ENCODE measurements at regions not wholly inside any gene's neighbourhood (a gene's known extent, or its start where the extent isn't known, plus 50 kb on each side); places are given as distances from the start of the nearest gene placed in this dataset.
A peak's percentile ranks its signal among the peaks of the same experiment; 100 is the strongest.
"Not testable (repeated sequence)": the region's sequence is repeated elsewhere in the genome, so short reads cannot be mapped to it uniquely, and the experiment has no call there.

DNA sequence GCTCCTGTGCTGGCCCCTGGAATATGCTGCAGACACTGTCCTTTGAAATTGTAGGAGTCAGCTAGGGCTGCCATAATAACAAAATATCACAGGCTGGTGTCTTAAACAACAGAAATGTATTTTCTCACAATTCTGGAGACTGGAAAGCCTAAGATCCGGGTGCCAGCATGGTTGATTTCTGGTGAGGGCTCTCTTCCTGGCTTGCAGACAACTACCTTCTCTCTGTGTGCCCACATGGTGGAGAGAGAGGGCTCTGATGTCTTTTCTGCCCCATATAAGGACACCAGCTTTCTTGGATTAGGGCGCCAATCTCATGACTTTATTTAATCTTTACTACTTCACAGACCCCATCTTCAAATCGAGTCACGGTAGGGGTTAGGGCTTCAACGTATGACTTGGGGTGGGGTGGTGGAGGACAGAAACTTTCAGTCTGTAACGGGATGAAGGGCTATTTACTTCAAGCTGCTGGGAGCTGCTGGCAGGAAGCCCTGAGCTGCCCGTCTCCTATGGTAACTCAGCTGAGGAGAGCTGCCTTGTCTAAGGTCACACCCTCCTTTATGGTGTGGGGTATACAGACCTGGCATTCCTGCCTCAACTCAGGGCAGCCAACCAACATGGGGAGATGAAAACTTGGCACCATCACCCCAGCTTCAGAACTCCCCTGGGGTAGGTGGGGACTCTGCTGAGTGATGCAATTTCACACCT is 142.9 kb upstream of the ZBED5 start:
- DNase-seq, result no peak

DNA sequence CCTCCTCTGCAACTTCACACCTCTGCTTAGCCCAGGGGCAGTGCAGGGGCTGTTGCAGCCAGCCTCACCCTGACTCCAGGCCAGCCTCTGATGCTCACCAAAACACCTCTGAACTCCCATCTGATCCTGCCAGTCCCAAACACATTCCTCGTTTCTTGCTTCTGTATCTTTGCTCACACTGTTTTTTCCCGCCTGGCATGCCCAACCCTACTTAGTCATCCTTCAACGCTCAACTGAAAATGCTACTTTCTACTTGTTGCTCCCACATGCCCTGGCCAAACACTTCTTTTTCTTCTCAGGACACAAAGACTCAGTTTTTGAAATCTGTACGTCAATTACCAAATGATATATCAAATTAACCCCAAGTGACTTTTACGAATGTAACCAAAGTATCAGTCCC is 140.8 kb upstream of the ZBED5 start:
- no peak for DNase-seq

DNA sequence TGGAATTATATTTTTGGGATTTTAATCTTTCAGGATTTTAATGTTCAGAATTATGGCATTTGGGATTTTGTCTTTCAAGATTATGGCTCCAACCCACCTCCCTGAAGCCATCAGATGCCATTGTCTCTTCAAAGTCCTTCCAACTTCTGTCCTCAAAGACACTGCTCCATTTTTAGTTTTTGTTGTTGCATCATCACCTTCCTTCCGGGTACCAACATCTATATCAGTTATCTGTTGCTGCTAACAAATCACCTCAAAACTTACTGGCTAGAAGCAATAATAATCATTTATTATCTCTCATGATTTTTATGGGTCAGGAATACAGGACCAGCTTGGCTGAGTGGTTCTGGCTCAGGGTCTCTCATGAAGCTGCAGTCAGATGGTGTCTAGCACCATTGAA is 138.8 kb upstream of the ZBED5 start:
- no peak for DNase-seq

DNA sequence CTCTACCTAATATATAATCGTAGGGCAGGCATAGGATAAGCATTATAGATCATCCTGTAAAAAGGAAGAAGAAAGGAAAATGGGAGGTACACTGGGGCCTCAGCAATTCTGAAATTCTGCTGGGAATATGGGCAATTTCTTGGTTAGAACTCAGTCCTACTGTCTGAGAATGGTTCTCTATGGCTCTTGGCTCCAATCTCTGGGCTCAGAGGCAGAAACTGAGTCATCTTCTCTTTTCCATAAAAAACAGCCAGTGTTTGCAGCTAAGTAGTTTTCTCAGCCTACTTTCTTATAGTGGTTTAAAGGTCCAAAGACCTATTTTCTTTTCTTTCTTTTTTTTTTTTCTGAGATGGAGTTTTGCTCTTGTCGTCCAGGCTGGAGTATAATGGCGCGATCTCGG is 135.8 kb upstream of the ZBED5 start:
- DNase-seq, result no peak

GRCh38 chr11:10993186-10993585 is 135.3 kb upstream of the ZBED5 start:
- DNase-seq, result no peak

DNA sequence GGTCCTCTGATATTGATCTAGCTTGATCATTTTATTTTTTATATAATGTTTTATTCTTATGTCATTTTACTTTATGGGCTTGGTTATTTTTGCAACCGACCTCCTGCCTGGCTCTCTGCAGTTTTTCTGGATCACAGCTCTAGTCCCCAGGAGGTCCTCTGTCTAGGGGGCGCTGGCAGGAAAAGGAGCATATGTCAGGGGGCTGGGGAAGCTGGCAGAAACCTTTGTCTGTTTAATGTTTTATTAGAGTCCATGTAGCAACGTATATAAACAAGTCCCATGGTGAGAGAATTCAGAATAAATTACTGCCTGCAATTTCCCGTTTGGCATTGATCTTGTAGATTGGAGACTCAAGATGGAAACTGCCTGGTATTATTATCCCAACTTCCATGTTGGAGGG is 133.5 kb upstream of the ZBED5 start:
- peak; percentile 41 for DNase-seq

DNA sequence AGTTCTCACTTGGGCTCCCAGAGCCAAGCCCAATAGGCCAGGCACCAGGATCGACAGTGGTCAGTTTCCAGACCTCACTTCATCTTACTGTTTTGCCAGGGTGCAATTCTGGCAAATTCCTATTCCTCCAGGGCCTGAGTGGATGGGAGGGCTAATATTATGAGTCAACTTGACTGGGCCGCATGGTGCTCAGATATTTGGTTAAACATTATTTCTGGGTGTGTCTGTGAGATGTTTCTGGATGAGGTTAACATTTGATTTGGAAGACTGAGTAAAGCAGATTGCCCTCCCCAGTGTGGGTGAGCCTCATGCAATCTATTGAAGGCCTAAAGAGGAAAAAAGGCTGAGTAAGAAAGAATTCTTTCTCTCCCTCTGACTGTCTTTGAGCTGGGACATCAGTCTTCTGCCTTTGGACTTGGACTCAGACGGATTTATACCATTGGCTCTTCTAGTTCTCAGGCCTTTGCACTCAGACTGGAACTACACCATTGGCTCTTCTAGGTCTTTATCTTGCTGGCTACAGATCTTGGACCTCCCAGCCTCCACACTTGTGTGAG is 132.9 kb upstream of the ZBED5 start:
- no peak for DNase-seq

DNA sequence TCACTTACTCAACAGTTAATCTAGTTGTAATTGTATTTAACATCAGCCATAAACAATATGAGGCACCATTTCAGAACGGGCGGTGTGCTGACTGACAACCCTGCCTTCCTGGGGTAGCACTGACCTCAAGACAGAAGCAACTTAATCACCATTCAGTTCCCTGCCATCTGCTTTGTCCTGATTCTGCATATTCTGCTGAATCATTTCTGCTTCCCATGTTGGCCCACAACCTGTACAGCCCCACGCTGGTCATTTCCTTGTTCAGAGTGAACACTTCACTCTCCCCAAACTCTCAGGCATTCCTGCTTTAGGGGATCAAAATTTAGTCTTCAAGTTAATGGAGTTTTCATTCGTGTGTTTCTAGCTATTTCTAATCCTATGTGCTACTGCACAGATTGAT is 132.3 kb upstream of the ZBED5 start:
- no peak for DNase-seq

- DNase-seq, result no peak
These were observed 128.2 kb upstream of the ZBED5 start for GRCh38 chr11:10986006-10986405.

DNA sequence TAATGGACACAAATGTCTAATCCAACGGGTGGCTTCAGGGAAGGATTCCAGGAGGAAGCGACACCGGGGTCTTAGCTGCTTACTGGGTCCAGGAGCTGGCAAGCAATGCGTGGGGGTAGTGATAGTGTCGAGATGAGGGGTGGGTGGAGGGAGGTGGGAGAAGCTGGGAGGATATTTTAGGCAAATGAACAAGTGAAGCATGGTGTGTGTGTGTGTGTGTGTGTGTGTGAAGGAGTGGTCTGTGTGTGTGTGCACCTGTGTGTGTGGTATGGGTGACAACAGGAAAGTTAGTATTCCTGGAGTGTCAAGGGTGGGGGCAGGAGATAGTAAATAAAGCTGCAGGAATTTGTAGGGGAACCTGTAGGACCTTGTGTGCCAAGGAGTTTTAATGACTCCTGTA is 126.9 kb upstream of the ZBED5 start:
- no peak for DNase-seq

DNA sequence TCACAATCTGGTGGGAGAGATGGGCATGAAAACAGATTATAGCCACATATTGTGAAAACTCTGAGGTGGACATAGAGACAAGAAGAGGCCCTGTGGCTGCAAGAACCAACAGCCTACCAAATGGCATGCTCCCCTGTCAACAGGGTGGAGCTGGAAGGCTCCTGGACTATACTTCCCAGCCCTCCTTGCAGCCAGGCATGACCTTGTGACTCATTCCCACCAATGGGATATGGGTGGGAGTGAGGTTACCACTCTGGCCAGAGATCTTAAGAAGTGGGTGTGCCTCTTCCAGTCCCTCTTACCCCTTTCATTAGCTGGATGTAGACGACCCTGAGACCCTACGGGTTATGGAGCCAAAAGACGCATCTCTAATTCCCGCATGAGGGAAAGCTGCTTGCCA is 126.4 kb upstream of the ZBED5 start:
- DNase-seq, result no peak

DNA sequence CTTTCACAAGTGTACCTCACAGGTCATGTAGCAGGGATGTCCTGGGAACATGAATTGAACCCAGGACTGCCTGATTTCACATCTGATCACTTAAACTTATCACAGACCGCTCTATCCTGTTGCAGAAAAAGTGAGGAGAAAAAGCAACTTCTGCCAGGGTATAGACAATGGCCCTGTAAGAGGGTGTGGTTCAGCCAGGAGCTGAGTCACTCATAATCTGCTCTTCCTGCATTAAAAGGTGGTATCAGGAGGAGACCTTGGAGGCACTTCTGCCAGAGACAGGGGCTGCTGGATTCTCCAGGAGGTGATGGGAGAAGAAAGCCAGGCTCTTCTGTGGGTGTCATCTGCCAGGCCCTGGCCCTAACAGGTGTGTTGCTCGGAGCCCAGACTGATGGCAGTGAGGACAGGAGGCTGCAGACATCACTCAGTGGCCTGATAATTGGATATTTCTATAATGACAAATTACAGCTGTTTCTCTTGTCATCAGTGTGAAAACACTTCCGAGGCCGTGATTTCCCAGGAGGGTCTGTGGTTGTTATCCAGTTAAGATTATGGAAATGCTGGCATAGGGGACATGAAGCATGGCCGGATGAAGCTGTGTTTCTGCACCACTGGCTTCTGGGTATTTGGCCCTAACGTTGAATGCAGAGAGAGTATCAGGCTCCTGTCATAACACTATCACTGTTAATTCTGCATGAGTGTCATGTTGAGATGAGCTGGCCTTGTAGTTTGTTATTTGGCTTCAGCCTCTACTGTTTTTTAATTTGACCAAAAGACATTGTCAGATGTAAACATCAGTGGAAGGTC is 125.1 kb upstream of the ZBED5 start:
- no peak for DNase-seq

DNA sequence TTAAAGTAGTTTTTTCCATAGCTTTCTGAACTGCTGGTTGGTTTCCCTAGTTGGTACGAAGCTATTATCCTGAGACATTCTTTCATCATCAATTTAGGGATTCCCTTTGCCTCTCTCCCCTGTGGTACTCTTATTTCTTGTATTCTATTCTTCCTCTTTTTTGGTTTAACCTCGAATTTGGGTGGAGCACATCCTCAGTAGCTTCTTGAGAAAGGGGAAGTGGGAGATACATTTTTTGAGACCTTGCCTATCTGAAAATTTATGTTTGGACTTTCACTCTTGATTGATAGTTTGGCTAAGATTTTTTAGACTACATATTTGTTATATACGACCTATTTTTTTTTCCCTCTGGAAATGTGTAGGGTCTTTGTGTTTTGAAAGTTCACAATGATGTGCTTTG is 121.7 kb upstream of the ZBED5 start:
- DNase-seq, result no peak

DNA sequence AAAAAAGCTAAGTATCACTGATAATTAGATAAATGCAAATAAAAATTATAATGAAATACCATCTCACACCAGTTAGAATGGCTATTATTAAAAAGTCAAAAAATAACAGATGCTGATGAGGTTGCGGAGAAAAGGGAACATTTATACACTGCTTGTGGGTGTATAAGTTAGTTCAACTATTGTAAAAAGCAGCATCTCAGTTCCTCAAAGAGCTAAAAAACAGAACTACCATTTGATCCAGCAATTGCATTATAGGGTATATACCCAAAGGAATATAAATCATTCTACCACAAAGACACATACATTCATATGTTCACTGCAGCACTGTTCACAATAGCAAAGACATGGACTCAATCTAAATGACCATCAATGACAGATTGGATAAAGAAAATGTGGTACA is 120.3 kb upstream of the ZBED5 start:
- DNase-seq, result no peak

GRCh38 chr11:10975287-10975721 is 117.5 kb upstream of the ZBED5 start:
- peak; percentile 4 for DNase-seq

DNA sequence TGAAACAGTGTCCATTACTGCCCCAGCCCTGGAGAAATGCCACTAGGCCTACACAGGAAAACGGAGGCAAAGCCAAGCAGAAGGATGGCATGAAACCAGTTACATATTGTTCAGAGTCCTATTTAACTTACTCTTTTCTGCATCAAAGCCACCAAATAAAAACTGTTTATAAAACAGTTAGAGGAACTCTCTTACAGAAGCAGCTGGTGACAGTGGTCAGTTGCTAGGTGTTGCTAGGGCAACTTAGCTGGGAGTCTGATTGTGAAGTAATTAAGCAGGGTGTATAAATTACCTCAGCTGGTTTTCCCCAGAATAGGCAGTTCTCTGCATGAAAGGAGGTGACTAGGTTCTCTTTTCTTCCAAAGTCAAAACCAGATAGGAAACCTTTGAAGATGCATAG is 115.6 kb upstream of the ZBED5 start:
- peak; percentile 32 for DNase-seq

DNA sequence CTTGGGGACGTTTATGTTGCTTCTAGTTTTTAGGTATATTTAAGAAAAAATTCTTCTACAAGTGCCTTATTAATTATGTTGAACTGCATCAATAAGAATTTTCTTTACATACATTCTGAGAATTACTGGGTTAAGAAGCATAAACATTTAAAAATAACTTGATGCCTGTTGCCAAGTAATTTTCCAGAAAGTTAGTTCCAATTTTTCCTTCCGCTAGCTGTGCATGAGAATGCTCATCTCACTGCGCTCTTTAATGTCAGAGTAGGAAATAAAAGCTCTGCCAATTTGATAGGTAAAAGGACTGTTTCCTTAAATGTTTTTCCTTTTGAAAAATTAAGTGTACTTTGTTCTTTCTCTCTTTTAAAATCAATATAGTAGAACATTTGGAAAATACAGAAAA is 113.1 kb upstream of the ZBED5 start:
- no peak for DNase-seq

DNA sequence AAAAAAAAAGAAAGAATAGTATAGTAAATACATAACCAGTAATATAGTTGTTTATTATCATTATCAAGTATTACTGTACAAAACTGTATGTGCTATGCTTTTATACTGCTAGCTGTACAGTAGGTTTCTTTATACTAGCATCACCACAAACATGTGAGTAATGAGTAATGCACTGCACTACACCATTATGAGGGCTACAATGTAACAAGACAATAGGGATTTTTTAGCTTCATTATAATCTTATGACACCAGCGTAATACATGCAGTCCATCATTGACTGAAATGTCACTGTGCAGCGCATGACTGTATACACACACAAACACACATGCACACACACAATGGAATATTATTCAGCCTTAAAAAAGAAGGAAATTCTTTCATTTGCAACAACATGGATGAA is 111.5 kb upstream of the ZBED5 start:
- no peak for DNase-seq

GRCh38 chr11:10956884-10957283 is 99.0 kb upstream of the ZBED5 start:
- DNase-seq, result not testable (repeated sequence)

DNA sequence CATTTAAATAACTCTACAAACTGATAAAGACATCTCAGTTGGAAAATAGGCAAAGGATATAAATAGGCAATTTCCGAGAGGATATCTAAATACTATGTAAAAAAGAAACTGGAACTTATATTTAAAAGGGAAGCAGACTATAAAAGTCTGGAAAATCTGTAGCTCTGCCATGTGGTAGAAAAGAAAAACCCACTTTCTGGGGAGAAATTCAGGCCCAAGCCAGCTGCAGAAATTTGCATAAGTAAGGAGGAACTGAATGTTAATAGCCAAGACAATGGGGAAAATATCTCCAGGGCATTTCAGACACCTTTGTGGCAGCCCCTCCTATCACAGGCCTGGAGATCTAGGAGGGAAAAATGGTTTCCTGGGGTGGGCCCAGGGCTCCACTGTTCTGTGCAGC is 97.8 kb upstream of the ZBED5 start:
- DNase-seq, result no peak

- no peak for DNase-seq
These were observed 96.3 kb upstream of the ZBED5 start for GRCh38 chr11:10954184-10954583.

GRCh38 chr11:10952872-10953271 is 95.0 kb upstream of the ZBED5 start:
- no peak for DNase-seq

- DNase-seq, result not testable (repeated sequence)
These were observed 90.1 kb upstream of the ZBED5 start for GRCh38 chr11:10947935-10948334.

DNA sequence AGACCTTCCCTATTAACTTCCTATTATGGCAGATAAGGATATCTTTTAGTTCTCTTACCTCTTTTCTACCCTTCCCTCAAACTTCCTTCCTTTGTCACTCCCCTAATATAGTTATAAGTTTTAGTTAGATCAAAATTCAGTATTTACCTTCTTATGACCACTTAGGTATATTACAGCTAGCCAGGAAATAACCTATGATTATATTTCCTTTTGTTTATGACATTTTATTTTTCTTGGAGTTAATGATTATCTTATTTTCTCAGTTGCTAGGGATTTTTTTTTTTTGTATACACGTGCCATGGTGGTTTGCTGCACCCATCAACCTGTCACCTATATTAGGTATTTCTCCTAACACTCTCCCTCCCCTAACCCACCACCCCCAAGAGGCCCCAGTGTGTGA is 88.2 kb upstream of the ZBED5 start:
- no peak for DNase-seq
